HG02943 (cell line): ENCODE measurements at regions not wholly inside any gene's neighbourhood (a gene's known extent, or its start where the extent isn't known, plus 50 kb on each side); places are given as distances from the start of the nearest gene placed in this dataset.
"Not testable (repeated sequence)": the region's sequence is repeated elsewhere in the genome, so short reads cannot be mapped to it uniquely, and the experiment has no call there.

Experiments used
- ATAC-seq: cut with Tn5 transposase; IDR thresholded peaks from one replicate; pipeline ENCODE4 v1.9.1; 2021; ENCODE audit warnings: mild to moderate bottlenecking, low read depth, moderate library complexity; ENCODE audit not compliant: unreplicated experiment

- no peak for ATAC-seq
Measured at GRCh38 chr1:95578462-95578861, 344.5 kb downstream of the RWDD3 start.

- no peak for ATAC-seq
Measured at GRCh38 chr1:95582191-95582590, 348.2 kb downstream of the RWDD3 start.

- ATAC-seq: no peak
Measured at GRCh38 chr1:95582746-95583145, 348.7 kb downstream of the RWDD3 start.

GRCh38 chr1:95583661-95584210, 349.7 kb downstream of the RWDD3 start:
- no peak for ATAC-seq

GRCh38 chr1:95584315-95584714, 350.3 kb downstream of the RWDD3 start:
- no peak for ATAC-seq

DNA sequence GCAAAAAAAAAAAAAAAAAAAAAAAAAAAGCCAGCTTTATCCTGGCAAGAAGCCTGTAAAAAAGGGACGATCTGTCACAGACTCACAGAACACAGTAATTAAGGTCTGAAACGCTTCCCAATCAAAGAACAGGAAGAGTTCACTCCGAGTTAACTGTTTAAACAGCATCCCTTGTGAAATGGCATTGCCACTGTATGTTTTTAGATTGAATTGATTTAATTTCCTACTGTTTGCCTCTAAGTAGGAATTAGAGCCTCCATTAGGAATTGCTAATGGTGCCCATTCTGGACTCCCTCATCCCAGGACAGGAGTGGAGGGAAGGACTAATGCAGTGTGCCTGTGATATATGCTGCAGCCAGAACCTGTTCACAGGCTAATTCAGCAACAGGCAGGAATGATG, 370.8 kb downstream of the RWDD3 start:
- no peak for ATAC-seq

- ATAC-seq: no peak
Measured at GRCh38 chr1:95614197-95614596, 380.2 kb downstream of the RWDD3 start.

DNA sequence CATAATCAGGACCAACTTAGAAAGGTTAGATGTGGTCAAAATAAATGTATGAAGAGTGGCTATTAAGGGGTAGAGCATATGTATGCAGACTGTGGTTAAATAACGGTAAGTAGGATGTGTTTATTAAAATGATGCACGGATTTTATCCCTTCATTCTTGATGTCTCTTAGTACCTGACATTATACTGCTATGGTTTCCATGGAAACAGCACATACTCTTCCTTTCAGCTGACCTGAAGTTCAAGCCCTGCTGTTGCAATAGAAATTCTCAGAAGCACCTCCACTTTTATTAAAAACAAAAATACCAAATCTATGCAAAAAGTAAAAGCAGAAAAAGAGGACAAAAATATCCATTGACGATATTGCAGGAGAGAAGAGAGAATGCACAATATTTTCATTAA, 381.4 kb downstream of the RWDD3 start:
- no peak for ATAC-seq

- ATAC-seq: no peak
Measured at GRCh38 chr1:95620076-95620475, 386.1 kb downstream of the RWDD3 start.

DNA sequence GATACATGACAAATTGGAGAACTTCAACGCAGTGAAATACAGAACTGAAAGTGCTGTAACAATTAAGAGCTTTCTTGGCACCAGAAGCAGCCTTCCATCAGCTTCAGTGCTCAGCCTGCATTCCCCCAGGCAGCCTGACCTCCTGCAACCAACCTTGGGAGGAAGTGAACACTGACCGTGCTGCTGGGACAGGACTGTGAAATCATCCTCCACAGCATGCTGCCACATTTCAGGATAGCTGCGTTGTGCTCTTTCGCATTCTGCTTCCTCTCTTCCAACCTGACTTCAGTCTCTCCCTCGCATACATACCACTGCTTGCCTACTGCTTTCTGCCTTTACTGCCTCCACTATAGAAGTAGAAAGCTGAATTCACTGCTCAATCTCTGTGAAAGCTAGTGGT, 388.6 kb downstream of the RWDD3 start:
- ATAC-seq: no peak

DNA sequence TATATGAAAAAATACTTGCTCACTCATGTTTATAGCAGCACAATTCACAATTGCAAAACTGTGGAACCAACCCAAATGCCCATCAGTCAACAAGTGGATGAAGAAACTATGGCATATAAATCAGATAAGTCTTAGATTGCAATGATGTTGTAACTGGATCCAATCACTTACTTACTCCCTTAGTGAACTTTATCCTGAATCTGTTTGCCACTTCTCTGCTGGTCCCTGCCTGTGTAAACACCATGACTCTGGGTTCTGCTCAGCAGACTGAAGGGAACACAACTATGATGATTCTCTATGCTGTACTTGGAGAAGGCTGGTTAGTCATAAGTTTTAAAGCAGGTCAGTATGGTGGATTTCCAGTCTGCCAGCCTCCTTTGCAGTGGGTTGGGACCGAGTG, 391.2 kb downstream of the RWDD3 start:
- ATAC-seq: no peak

GRCh38 chr1:95627244-95627643, 393.2 kb downstream of the RWDD3 start:
- ATAC-seq: no peak

- ATAC-seq: no peak
Measured at GRCh38 chr1:95631695-95632094, 397.7 kb downstream of the RWDD3 start.

DNA sequence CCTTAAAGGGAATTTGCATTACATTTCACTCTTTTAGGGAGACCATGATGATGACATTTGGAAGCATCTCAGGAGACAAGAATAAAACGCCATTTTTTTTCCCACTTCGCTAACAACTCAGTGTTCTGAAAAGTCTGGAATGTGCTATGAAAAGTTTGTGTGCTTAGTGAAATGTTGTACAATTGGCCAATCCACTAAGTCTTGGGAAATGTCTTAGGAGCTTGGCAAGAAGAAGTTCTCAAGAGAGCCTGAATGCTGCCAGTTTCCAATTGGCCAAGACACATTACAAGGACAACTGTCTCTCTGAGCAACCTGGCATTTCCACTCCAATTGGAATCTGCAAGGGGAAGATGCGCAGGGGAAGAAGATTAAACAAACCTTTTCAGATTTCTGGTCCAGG, 401.8 kb downstream of the RWDD3 start:
- ATAC-seq: no peak

GRCh38 chr1:95636897-95637296, 402.9 kb downstream of the RWDD3 start:
- ATAC-seq: no peak

DNA sequence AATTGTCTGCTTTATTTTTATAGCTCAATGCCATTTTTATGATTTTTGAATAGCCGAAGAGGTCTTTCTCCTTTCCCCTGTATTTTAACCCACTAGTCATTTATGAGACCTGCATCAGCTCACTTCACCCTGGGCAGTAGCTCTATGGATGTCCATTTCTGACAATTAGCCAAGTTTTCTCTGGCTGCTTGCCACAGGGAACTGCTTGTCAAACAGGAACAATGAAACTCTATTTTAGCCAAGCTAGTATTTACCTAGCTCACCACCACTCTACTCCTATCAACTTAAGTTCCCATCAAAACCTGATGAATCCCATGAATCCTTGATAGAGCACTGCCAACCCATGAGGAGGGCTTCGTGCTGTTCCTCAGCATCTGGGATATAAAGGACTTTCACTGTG, 406.7 kb downstream of the RWDD3 start:
- no peak for ATAC-seq

DNA sequence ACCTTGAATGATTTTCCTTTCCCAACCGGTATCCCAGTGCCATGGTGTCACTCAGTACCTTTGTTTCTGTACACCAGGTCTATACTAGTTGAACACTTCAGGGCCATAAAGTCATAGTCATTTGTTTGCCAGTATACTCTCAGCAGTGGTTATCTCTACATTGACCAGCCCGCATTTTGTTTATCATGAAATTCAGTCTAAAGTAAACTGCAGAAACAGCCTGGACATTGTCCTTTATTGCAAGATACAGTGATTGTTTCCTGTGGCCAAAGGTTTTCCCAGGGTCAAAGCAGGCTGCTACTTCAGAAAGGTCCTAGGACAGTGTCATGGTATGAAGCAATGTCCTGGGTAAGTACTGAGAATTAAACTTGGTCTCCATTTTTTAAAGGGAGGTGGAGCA, 407.4 kb downstream of the RWDD3 start:
- ATAC-seq: no peak

GRCh38 chr1:95642035-95642434, 408.0 kb downstream of the RWDD3 start:
- ATAC-seq: no peak

- ATAC-seq: no peak
Measured at GRCh38 chr1:95643071-95643470, 409.1 kb downstream of the RWDD3 start.

DNA sequence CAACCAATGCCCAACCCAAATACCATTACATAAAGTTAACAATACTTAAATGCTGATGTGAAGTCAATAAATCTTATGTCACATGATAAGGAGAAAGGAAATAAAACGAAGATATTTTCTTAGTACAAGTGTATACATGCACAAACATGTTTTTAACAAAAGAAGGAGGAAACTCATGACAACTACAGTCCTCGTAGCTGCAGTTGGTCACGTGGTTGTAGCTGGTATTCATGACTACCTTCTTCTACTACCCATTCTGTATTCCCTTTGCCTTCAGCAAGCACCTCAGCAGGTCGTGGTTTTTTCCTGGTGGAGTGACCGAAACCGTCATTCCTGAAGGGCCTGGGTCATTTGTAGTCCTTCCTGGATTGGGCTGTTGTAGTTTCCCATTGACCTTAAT, 411.1 kb downstream of the RWDD3 start:
- ATAC-seq: not testable (repeated sequence)

DNA sequence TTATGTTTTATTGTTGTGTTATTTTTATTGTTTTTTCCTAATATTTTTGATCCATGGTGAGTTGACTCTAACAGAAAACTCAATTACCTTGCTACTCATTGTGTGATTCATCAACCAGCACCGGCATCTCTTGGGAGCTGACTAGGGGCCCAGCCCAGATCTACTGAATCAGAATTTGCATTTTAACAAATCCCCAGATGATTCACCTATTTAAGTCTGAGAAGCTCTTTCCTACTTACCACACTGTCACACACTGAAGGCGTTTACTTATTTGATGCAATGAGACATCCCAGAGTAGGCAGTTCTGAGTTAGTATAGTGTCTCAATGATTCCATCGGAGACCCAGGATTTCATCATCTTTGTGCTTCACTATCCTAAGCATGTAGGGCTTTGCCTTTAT, 416.6 kb downstream of the RWDD3 start:
- ATAC-seq: no peak

GRCh38 chr1:95652423-95652965, 418.5 kb downstream of the RWDD3 start:
- no peak for ATAC-seq

DNA sequence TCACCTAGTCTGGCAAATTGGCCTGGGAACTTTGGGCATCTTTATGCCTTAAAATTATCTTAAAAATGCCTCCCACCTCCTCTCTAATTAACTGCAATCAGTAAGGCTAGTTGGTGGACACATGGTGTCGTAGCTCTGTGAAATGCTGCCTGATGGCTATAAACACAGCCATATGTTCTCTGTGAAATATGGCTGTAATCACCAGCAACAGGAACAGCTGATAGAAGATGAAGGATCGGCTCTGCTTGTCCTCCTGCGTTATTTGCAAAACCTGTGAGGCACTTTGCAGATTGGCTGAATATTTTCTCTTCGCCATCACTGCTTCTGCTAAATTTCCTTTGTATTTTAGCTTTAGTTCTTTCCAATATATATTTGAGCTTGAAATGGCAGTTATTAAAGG, 419.6 kb downstream of the RWDD3 start:
- no peak for ATAC-seq
